Spleen (tissue), 7 donors: ENCODE measurements at regions not wholly inside any gene's neighbourhood (a gene's known extent, or its start where the extent isn't known, plus 50 kb on each side); places are given as distances from the start of the nearest gene placed in this dataset.

ENCODE experiments used
- CTCF ChIP-seq, 11 experiments: fragments of 200-600 bp in 7 of 11; fragments of 450-650 bp in 4 of 11; sonication (generic) in 4 of 11; IDR thresholded peaks in 8 of 11; conservative IDR thresholded peaks in 3 of 11; 1 replicate in 7 of 11; 2 replicates in 4 of 11; pipeline versions ENCODE4 v1.4.0 to v1.8.0; 2016 to 2021; ENCODE audit warnings: antibody characterized with exemption in 11 of 11, inconsistent platforms in 4 of 11, mild to moderate bottlenecking in 1 of 11
- POLR2A ChIP-seq, 3 donors: fragments of 450-650 bp; IDR thresholded peaks; one replicate each; pipeline ENCODE4 v1.5.1; 2017; ENCODE audit warnings: antibody characterized with exemption in 3 of 3, mild to moderate bottlenecking in 1 of 3
- donor health status: DM: no; HTN: no; CAD: no; lungs with moderate emphysema.
- donor health status: DM: no; HTN: no; CAD: no.
- donor health status: DM: no; HTN: no; CAD: no.

- no peak for TF ChIP-seq CTCF (IDR thresholded peaks at IDR 0.05 in 8 of 11, conservative IDR thresholded peaks at IDR 0.05 in 3 of 11)
- TF ChIP-seq POLR2A (IDR thresholded peaks at IDR 0.05) = no peak
Observed at GRCh38 chr5:125202353-125202752, 455.9 kb upstream of the ZNF608 start.
